ENCODE measurements at regions not wholly inside any gene's neighbourhood (a gene's known extent, or its start where the extent isn't known, plus 50 kb on each side); places are given as distances from the start of the nearest gene placed in this dataset.

DNA sequence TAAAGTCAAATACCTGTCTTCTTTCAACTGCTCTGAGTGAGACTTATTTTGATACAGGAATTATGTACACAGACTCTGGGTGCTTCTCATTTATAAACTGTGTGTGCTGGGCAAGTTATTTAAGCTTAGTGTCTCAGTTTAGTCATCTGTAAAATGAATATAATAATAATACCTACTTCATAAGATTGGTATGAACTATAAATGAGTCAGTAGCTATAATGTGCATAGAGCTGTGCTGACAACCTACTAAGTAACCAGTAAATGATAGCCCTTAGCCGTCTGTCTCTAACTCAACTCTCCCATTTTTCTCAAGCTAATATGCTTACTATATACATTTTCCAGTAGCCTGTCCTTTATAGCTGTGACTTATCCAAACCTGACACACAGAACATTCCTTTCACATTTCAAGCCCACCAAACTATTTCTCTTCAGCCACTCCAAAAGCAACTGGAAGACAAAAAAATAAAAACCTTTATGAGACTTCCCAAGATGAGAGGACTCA lies 319.8 kb downstream of the ETAA1 start:
- TF ChIP-seq, protein P1, sequence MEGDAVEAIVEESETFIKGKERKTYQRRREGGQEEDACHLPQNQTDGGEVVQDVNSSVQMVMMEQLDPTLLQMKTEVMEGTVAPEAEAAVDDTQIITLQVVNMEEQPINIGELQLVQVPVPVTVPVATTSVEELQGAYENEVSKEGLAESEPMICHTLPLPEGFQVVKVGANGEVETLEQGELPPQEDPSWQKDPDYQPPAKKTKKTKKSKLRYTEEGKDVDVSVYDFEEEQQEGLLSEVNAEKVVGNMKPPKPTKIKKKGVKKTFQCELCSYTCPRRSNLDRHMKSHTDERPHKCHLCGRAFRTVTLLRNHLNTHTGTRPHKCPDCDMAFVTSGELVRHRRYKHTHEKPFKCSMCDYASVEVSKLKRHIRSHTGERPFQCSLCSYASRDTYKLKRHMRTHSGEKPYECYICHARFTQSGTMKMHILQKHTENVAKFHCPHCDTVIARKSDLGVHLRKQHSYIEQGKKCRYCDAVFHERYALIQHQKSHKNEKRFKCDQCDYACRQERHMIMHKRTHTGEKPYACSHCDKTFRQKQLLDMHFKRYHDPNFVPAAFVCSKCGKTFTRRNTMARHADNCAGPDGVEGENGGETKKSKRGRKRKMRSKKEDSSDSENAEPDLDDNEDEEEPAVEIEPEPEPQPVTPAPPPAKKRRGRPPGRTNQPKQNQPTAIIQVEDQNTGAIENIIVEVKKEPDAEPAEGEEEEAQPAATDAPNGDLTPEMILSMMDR (IDR thresholded peaks at IDR 0.05; ENCODE audit: poor library complexity, severe bottlenecking), result no peak
- TF ChIP-seq EP300 (conservative IDR thresholded peaks at IDR 0.05; ENCODE audit: poor library complexity, severe bottlenecking), result no peak
- no peak for TF ChIP-seq POLR2AphosphoS5 (IDR thresholded peaks at IDR 0.05)
- TF ChIP-seq RAD21 (conservative IDR thresholded peaks at IDR 0.05), result no peak
- TF ChIP-seq EZH2 (IDR thresholded peaks at IDR 0.05; ENCODE audit: borderline replicate concordance, insufficient read depth, low read length, poor library complexity, severe bottlenecking), result no peak
- TF ChIP-seq, protein P2, sequence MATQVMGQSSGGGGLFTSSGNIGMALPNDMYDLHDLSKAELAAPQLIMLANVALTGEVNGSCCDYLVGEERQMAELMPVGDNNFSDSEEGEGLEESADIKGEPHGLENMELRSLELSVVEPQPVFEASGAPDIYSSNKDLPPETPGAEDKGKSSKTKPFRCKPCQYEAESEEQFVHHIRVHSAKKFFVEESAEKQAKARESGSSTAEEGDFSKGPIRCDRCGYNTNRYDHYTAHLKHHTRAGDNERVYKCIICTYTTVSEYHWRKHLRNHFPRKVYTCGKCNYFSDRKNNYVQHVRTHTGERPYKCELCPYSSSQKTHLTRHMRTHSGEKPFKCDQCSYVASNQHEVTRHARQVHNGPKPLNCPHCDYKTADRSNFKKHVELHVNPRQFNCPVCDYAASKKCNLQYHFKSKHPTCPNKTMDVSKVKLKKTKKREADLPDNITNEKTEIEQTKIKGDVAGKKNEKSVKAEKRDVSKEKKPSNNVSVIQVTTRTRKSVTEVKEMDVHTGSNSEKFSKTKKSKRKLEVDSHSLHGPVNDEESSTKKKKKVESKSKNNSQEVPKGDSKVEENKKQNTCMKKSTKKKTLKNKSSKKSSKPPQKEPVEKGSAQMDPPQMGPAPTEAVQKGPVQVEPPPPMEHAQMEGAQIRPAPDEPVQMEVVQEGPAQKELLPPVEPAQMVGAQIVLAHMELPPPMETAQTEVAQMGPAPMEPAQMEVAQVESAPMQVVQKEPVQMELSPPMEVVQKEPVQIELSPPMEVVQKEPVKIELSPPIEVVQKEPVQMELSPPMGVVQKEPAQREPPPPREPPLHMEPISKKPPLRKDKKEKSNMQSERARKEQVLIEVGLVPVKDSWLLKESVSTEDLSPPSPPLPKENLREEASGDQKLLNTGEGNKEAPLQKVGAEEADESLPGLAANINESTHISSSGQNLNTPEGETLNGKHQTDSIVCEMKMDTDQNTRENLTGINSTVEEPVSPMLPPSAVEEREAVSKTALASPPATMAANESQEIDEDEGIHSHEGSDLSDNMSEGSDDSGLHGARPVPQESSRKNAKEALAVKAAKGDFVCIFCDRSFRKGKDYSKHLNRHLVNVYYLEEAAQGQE (IDR thresholded peaks at IDR 0.05; ENCODE audit: borderline replicate concordance), result no peak
- TF ChIP-seq MXI1 (conservative IDR thresholded peaks at IDR 0.05; ENCODE audit: poor library complexity, severe bottlenecking), result no peak

All from neural cell (in vitro differentiated cells).